ENCODE measurements at regions not wholly inside any gene's neighbourhood (a gene's known extent, or its start where the extent isn't known, plus 50 kb on each side); places are given as distances from the start of the nearest gene placed in this dataset.

DNA sequence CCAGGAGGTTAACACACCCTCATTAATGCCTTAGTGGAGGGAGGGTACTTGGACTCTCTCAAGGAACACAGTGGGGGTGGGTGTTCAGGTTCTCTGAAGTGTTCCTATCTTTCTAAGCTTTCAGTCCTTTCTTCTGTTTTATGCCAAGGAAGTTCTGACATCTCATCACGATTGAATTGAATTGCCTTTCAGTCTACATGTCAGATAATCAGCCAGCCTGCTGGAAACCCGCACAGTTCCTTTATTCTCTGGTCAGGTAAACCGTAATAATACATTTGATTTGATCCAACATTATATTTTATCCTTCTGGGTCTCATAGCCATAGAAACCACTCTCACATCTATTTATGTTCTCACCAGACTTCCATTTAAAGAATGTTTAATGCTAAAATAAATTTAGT lies 339.0 kb downstream of the RWDD3 start:
- Histone ChIP-seq H3K4me1 (ENCODE audit: control insufficient read depth in 1 of 2, insufficient read depth in 2 of 2, low read depth in 1 of 2, low read length in 1 of 2) (peaks cover 0 to 2% of the 10 kb centered on the region in 2 experiments; a peak in 1 of 4 replicates), H4K20me1 (ENCODE audit: insufficient read depth) (no peaks in the 10 kb centered on the region), H3K9me2 (no peaks in the 10 kb centered on the region), H3K9me3 (no peaks in the 10 kb centered on the region), H3K4me2 (no peak overlapping the region), H3K36me3 (replicated peaks in 1 of 2; ENCODE audit: control insufficient read depth in 1 of 2, insufficient read depth in 2 of 2, low read length in 1 of 2) (no peaks in the 10 kb centered on the region), H3F3A (replicated peaks; ENCODE audit: insufficient read depth) (no peaks in the 10 kb centered on the region), H2AFZ (ENCODE audit: low read depth) (no peak overlapping the region), H3K4me3 (ENCODE audit: low read depth in 2 of 2, low read length in 1 of 2) (no peak overlapping the region), H3K9ac (no peak overlapping the region), H3K27ac (ENCODE audit: low read depth in 2 of 2, low read length in 1 of 2) (peak overlapping the region in 1 of 2 experiments; percentile 83; a peak in 2 of 4 replicates), H3K79me2 (ENCODE audit: insufficient read depth) (no peaks in the 10 kb centered on the region), H3K27me3 (ENCODE audit: insufficient read depth) (no peaks in the 10 kb centered on the region)
- TF ChIP-seq GABPA (IDR thresholded peaks at IDR 0.05; ENCODE audit: low read depth) (no peak), POLR2AphosphoS5 (IDR thresholded peaks at IDR 0.05; ENCODE audit: low read depth, low read length) (no peak), NRF1 (IDR thresholded peaks at IDR 0.05; ENCODE audit: low read depth, low read length) (no peak), CHD2 (IDR thresholded peaks at IDR 0.05; ENCODE audit: low read length, partially characterized antibody) (no peak), RFX5 (IDR thresholded peaks at IDR 0.05; ENCODE audit: low read length) (no peak), ELF1 (IDR thresholded peaks at IDR 0.05) (no peak), NFIC (IDR thresholded peaks at IDR 0.05; ENCODE audit: borderline replicate concordance) (no peak), MEF2A (IDR thresholded peaks at IDR 0.05; ENCODE audit: borderline replicate concordance, low read depth) (no peak), GATA2 (CRISPR knock-in tag; IDR thresholded peaks at IDR 0.05) (no peak), FOXJ3 (CRISPR knock-in tag; IDR thresholded peaks at IDR 0.05) (no peak), RCOR1 (IDR thresholded peaks at IDR 0.05; ENCODE audit: low read length) (no peak), SMC3 (IDR thresholded peaks at IDR 0.05; ENCODE audit: low read depth, low read length) (no peak), JUND (IDR thresholded peaks at IDR 0.05) (no peak), SIN3A (IDR thresholded peaks at IDR 0.05; ENCODE audit: borderline replicate concordance, low read depth, low read length) (no peak), EP300 (IDR thresholded peaks at IDR 0.05; ENCODE audit: borderline replicate concordance in 1 of 2, low read depth in 1 of 2, low read length in 1 of 2) (no peak)
- TF ChIP-seq, protein P1, sequence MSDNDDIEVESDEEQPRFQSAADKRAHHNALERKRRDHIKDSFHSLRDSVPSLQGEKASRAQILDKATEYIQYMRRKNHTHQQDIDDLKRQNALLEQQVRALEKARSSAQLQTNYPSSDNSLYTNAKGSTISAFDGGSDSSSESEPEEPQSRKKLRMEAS (IDR thresholded peaks at IDR 0.05; ENCODE audit: low read depth): no peak
- TF ChIP-seq, protein P2, sequence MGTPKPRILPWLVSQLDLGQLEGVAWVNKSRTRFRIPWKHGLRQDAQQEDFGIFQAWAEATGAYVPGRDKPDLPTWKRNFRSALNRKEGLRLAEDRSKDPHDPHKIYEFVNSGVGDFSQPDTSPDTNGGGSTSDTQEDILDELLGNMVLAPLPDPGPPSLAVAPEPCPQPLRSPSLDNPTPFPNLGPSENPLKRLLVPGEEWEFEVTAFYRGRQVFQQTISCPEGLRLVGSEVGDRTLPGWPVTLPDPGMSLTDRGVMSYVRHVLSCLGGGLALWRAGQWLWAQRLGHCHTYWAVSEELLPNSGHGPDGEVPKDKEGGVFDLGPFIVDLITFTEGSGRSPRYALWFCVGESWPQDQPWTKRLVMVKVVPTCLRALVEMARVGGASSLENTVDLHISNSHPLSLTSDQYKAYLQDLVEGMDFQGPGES (IDR thresholded peaks at IDR 0.05; ENCODE audit: low read depth, low read length): no peak
- POLR2A ChIA-PET: no interaction called here
- CTCF ChIA-PET: interaction anchor here (0.8 kb wide), 1 partner anchor 193 kb away, joined by 3 read pairs; no protein-coding TSS in a partner anchor
- 3% methylated on average over 3 of the region's 3 CpGs for WGBS (ENCODE audit: low lambda C conversion rate)
- DNase-seq: no peak

DNA sequence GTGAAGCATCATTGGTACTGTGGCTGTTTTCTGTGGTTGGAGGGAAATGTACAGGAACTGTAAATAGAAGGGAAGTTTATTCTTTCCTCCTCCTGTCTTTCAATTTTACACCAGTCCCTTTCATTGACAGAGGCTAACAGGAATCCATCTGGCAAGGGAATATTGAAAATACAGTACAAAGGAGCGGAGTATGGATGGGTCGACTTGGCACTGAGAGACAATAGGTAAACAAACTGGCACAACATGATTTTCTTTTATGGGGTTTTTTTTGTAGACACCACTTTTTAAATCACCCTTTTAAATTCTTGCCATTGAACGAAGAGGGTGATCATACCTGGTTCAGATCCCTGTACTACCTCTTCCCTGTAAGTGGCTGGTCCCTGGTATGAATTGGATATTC lies 341.3 kb downstream of the RWDD3 start:
- no peaks in the 10 kb centered on the region for H3K36me3 ChIP-seq (replicated peaks in 1 of 2; ENCODE audit: control insufficient read depth in 1 of 2, insufficient read depth in 2 of 2, low read length in 1 of 2)
- no peaks in the 10 kb centered on the region for H4K20me1 ChIP-seq (ENCODE audit: insufficient read depth)
- no peaks in the 10 kb centered on the region for H3K9me2 ChIP-seq
- H3K27me3 ChIP-seq (ENCODE audit: insufficient read depth): no peaks in the 10 kb centered on the region
- H2AFZ ChIP-seq (ENCODE audit: low read depth): no peak overlapping the region
- no peaks in the 10 kb centered on the region for H3K79me2 ChIP-seq (ENCODE audit: insufficient read depth)
- no peak overlapping the region; a peak in 1 of 4 replicates for H3K27ac ChIP-seq (ENCODE audit: low read depth in 2 of 2, low read length in 1 of 2)
- H3K9me3 ChIP-seq: no peaks in the 10 kb centered on the region
- peaks cover 0 to 2% of the 10 kb centered on the region in 2 experiments; a peak in 1 of 4 replicates for H3K4me1 ChIP-seq (ENCODE audit: control insufficient read depth in 1 of 2, insufficient read depth in 2 of 2, low read depth in 1 of 2, low read length in 1 of 2)
- H3F3A ChIP-seq (replicated peaks; ENCODE audit: insufficient read depth): no peaks in the 10 kb centered on the region
- WGBS (ENCODE audit: low lambda C conversion rate): 24% methylated on average over 3 of the region's 3 CpGs
- ChIA-PET CTCF (no interaction called here), POLR2A (no interaction called here)
- H3K4me2 ChIP-seq: no peak overlapping the region
- TF ChIP-seq EP300 (IDR thresholded peaks at IDR 0.05; ENCODE audit: borderline replicate concordance in 1 of 2, low read depth in 1 of 2, low read length in 1 of 2) (no peak), NRF1 (IDR thresholded peaks at IDR 0.05; ENCODE audit: low read depth, low read length) (no peak), MXI1 (IDR thresholded peaks at IDR 0.05; ENCODE audit: low read depth, low read length) (no peak), FOXJ3 (CRISPR knock-in tag; IDR thresholded peaks at IDR 0.05) (no peak), TEAD4 (IDR thresholded peaks at IDR 0.05; ENCODE audit: borderline replicate concordance, insufficient read depth) (no peak), EZH2phosphoT487 (IDR thresholded peaks at IDR 0.05; ENCODE audit: borderline replicate concordance, low read depth) (no peak), MEF2A (IDR thresholded peaks at IDR 0.05; ENCODE audit: borderline replicate concordance, low read depth) (no peak), GATA2 (CRISPR knock-in tag; IDR thresholded peaks at IDR 0.05) (no peak), JUND (IDR thresholded peaks at IDR 0.05) (no peak)
- TF ChIP-seq, protein P1 (IDR thresholded peaks at IDR 0.05; ENCODE audit: low read depth): no peak
- TF ChIP-seq, protein P3, sequence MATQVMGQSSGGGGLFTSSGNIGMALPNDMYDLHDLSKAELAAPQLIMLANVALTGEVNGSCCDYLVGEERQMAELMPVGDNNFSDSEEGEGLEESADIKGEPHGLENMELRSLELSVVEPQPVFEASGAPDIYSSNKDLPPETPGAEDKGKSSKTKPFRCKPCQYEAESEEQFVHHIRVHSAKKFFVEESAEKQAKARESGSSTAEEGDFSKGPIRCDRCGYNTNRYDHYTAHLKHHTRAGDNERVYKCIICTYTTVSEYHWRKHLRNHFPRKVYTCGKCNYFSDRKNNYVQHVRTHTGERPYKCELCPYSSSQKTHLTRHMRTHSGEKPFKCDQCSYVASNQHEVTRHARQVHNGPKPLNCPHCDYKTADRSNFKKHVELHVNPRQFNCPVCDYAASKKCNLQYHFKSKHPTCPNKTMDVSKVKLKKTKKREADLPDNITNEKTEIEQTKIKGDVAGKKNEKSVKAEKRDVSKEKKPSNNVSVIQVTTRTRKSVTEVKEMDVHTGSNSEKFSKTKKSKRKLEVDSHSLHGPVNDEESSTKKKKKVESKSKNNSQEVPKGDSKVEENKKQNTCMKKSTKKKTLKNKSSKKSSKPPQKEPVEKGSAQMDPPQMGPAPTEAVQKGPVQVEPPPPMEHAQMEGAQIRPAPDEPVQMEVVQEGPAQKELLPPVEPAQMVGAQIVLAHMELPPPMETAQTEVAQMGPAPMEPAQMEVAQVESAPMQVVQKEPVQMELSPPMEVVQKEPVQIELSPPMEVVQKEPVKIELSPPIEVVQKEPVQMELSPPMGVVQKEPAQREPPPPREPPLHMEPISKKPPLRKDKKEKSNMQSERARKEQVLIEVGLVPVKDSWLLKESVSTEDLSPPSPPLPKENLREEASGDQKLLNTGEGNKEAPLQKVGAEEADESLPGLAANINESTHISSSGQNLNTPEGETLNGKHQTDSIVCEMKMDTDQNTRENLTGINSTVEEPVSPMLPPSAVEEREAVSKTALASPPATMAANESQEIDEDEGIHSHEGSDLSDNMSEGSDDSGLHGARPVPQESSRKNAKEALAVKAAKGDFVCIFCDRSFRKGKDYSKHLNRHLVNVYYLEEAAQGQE (IDR thresholded peaks at IDR 0.05; ENCODE audit: low read depth, low read length): no peak
- TF ChIP-seq, protein P4, sequence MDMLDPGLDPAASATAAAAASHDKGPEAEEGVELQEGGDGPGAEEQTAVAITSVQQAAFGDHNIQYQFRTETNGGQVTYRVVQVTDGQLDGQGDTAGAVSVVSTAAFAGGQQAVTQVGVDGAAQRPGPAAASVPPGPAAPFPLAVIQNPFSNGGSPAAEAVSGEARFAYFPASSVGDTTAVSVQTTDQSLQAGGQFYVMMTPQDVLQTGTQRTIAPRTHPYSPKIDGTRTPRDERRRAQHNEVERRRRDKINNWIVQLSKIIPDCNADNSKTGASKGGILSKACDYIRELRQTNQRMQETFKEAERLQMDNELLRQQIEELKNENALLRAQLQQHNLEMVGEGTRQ (IDR thresholded peaks at IDR 0.05; ENCODE audit: borderline replicate concordance, low read depth, low read length): no peak
- no peak overlapping the region for H3K4me3 ChIP-seq (ENCODE audit: low read depth in 2 of 2, low read length in 1 of 2)
- no peak for DNase-seq
- H3K9ac ChIP-seq: no peak overlapping the region

Data from SK-N-SH (cell line).